Transverse colon (tissue), 4 donors: ENCODE measurements at regions not wholly inside any gene's neighbourhood (a gene's known extent, or its start where the extent isn't known, plus 50 kb on each side); places are given as distances from the start of the nearest gene placed in this dataset.

ENCODE experiments used
- DNase-seq: peaks from one replicate; pipeline ENCODE4 v3.0.0-alpha.2; 2019
- H3K27ac ChIP-seq, 4 donors: fragments of 200-600 bp; sonication (generic); 2 replicates each; pipeline ENCODE4 v1.5.1; 2016 to 2018; ENCODE audit warnings: inconsistent platforms in 4 of 4
- H3K27me3 ChIP-seq: fragments of 200-600 bp; sonication (generic); 2 replicates; pipeline ENCODE4 v1.5.1; 2017; ENCODE audit warnings: inconsistent platforms
- H3K36me3 ChIP-seq, 4 donors: fragments of 200-600 bp; sonication (generic); 2 replicates each; pipeline ENCODE4 v1.5.1; 2017 to 2019; ENCODE audit warnings: inconsistent platforms in 4 of 4
- H3K4me1 ChIP-seq, 4 donors: fragments of 200-600 bp; sonication (generic); 2 replicates each; pipeline ENCODE4 v1.5.1; 2017 to 2020; ENCODE audit warnings: inconsistent platforms in 4 of 4
- H3K4me3 ChIP-seq, 4 donors: fragments of 200-600 bp; sonication (generic); 1 replicate in 1 of 4; 2 replicates in 3 of 4; pipeline versions ENCODE4 v1.5.1 to v1.6.1; 2017 to 2019; ENCODE audit warnings: inconsistent platforms in 4 of 4
- H3K9me3 ChIP-seq, 2 donors: fragments of 200-600 bp; sonication (generic); 2 replicates each; pipeline ENCODE4 v1.5.1; 2017 to 2019; ENCODE audit warnings: inconsistent platforms in 2 of 2
- EP300 ChIP-seq: sonication (generic); formaldehyde crosslinking; IDR thresholded peaks from one replicate; pipeline ENCODE4 v1.6.1; 2017; ENCODE audit warnings: antibody characterized with exemption, low read depth
- POLR2A ChIP-seq: fragments of 450-650 bp; IDR thresholded peaks from one replicate; pipeline ENCODE4 v1.6.1; 2016; ENCODE audit warnings: antibody characterized with exemption, mild to moderate bottlenecking, moderate library complexity
- POLR2AphosphoS5 ChIP-seq, 3 donors: sonication (generic); formaldehyde crosslinking; IDR thresholded peaks; one replicate each; pipeline ENCODE4 v1.6.1; 2016; ENCODE audit warnings: antibody characterized with exemption in 3 of 3
- WGBS, 2 donors: methylation state at CpG; one replicate each; pipeline ENCODE4 v1.1.5; 2018; ENCODE audit warnings: low coverage in 1 of 2; 5-methylcytosine and 5-hydroxymethylcytosine counted together
- in situ Hi-C, 4 donors: fragments of 200-750 bp; cut with MboI; loops; one replicate each; pipeline versions ENCODE4 v1.15.0 to v1.15.1; 2017; ENCODE audit warnings: low sequenced_read_pairs in 3 of 4, low pct_ligation_motif_present in 1 of 4, low pct_unique_long_range_greater_than_20kb in 1 of 4
- intact Hi-C: fragments of 100-400 bp; cut with DNase I; formaldehyde crosslinking; loops from one replicate; pipeline ENCODE4 v1.15.1; 2023; ENCODE audit warnings: low total_unique reads
- TF ChIP-seq, protein P1 (sequence below), 5 experiments: fragments of 200-600 bp in 3 of 5; fragments of 450-650 bp in 2 of 5; sonication (generic) in 3 of 5; IDR thresholded peaks; 1 replicate in 2 of 5; 2 replicates in 3 of 5; pipeline ENCODE4 v1.5.1; 2016 to 2017; ENCODE audit warnings: antibody characterized with exemption in 5 of 5, inconsistent platforms in 3 of 5, mild to moderate bottlenecking in 2 of 5, moderate library complexity in 1 of 5

DNA sequence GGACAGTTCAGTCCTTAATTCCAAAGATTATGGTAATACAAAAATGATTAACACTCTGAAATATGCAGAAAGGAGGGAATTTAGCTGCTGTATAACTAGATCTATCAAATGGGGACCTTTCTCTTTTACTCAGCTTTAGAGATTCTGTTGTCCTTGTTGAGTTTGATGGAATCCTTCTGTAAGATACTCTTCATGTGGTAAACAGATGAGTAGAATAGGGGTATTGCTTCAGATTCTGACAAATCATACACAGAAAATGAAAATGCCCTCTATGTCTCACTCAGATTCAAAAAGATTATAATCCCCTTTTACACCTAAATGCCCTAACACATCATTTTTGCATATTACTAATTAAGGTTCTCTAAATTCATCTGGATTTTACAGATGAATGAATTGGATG lies 50.7 kb downstream of the ARHGAP35 start:
- H3K9me3 ChIP-seq, result no peaks in the 10 kb centered on the region
- no peak overlapping the region for H3K4me3 ChIP-seq
- DNase-seq, result no peak
- in situ Hi-C loops, result no loop called here
- H3K36me3 ChIP-seq, result no peaks in the 10 kb centered on the region
- intact Hi-C loops, result no loop called here
- no peak overlapping the region for H3K27ac ChIP-seq
- H3K27me3 ChIP-seq, result no peaks in the 10 kb centered on the region
- TF ChIP-seq POLR2A, result no peak
- no peak for TF ChIP-seq POLR2AphosphoS5 (IDR thresholded peaks at IDR 0.05)
- TF ChIP-seq, protein P1, sequence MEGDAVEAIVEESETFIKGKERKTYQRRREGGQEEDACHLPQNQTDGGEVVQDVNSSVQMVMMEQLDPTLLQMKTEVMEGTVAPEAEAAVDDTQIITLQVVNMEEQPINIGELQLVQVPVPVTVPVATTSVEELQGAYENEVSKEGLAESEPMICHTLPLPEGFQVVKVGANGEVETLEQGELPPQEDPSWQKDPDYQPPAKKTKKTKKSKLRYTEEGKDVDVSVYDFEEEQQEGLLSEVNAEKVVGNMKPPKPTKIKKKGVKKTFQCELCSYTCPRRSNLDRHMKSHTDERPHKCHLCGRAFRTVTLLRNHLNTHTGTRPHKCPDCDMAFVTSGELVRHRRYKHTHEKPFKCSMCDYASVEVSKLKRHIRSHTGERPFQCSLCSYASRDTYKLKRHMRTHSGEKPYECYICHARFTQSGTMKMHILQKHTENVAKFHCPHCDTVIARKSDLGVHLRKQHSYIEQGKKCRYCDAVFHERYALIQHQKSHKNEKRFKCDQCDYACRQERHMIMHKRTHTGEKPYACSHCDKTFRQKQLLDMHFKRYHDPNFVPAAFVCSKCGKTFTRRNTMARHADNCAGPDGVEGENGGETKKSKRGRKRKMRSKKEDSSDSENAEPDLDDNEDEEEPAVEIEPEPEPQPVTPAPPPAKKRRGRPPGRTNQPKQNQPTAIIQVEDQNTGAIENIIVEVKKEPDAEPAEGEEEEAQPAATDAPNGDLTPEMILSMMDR (IDR thresholded peaks at IDR 0.05), result no peak
- TF ChIP-seq EP300, result no peak
- H3K4me1 ChIP-seq, result peaks cover 13 to 46% (median 25%) of the 10 kb centered on the region in 4 donors

DNA sequence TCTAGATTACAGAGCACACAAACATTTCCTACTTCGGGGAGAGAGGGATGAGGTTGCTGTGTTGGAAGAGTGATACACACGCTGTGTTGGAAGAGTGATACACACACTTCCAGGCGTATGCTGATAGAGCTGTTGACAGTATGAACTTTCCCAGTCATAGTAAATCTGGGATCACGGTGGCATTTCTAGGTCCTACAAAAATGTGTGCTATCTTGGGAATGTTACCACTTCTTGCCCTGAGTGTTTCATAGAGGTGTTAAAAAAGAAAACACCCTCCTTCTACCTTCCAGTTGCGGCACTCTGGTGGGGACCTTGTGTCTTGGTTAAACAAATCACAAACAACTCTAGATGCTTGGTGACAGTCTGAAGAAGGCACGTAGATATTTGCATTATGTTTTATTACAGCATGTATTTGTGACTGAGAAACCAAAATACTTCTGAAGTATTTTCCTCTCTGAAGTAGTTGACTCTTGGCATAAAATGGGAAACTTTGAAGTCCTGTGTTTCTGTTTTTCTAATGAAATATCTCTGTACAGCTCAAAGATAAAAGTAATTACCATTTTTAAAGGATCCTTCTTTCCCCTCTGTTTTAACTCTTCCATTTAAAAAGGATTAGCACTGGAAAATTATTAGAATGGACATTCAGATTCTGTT lies 52.5 kb downstream of the ARHGAP35 start:
- intact Hi-C loops (no loop called here), in situ Hi-C loops (no loop called here)
- Histone ChIP-seq H3K9me3 (no peaks in the 10 kb centered on the region), H3K4me3 (no peak overlapping the region), H3K27me3 (no peaks in the 10 kb centered on the region), H3K36me3 (peaks cover 0 to under 1% (median 0%) of the 10 kb centered on the region in 4 donors), H3K27ac (peak overlapping the region; percentile 21 to 47 (median 34)), H3K4me1 (peaks cover 16 to 42% (median 25%) of the 10 kb centered on the region in 4 donors)
- no peak for TF ChIP-seq POLR2AphosphoS5 (IDR thresholded peaks at IDR 0.05)
- TF ChIP-seq EP300, result no peak
- TF ChIP-seq, protein P1 (IDR thresholded peaks at IDR 0.05), result no peak
- no peak for TF ChIP-seq POLR2A
- WGBS, 2 donors, result 54 to 81% methylated on average over 4 to 6 of the region's 6 CpGs
- DNase-seq, result no peak

DNA sequence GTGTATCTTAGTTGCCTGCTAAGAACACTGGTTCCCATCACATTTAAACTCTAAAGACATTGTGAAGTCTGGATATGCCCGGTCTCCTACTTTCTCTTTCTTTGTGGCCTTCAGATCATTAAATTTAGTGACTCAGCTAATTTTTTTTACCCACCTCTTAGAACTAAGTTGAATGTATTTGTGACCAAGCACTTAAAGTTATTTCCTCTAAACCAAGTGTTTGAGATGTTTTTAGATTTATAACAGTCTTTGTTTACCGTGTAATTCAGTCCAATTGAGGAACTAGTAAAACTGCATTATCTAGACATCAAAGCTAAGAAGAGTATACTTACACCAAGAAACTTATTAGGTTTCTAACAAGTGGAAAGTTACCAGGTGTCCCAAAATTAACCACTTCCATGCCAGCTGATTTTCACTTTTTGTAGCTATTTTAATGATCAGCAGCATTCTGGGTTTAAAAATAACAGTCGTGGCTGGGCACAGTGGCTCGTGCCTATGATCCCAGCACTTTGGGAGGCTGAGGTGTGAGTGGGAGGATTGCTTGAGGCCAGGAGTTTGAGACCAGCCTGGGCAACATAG lies 53.1 kb downstream of the ARHGAP35 start:
- H3K9me3 ChIP-seq, result no peaks in the 10 kb centered on the region
- TF ChIP-seq EP300, result no peak
- TF ChIP-seq POLR2AphosphoS5 (IDR thresholded peaks at IDR 0.05), result no peak
- TF ChIP-seq POLR2A, result no peak
- TF ChIP-seq, protein P1 (IDR thresholded peaks at IDR 0.05), result no peak
- peak overlapping the region; percentile 21 to 47 (median 34) for H3K27ac ChIP-seq
- no peak overlapping the region for H3K4me3 ChIP-seq
- no peaks in the 10 kb centered on the region for H3K27me3 ChIP-seq
- in situ Hi-C loops, result no loop called here
- intact Hi-C loops, result no loop called here
- H3K4me1 ChIP-seq, result peaks cover 16 to 37% (median 25%) of the 10 kb centered on the region in 4 donors
- H3K36me3 ChIP-seq, result peaks cover 0 to 6% (median under 1%) of the 10 kb centered on the region in 4 donors
- no peak for DNase-seq
- WGBS, 2 donors, result 0 to 39% methylated on average over 1 to 4 of the region's 4 CpGs

DNA sequence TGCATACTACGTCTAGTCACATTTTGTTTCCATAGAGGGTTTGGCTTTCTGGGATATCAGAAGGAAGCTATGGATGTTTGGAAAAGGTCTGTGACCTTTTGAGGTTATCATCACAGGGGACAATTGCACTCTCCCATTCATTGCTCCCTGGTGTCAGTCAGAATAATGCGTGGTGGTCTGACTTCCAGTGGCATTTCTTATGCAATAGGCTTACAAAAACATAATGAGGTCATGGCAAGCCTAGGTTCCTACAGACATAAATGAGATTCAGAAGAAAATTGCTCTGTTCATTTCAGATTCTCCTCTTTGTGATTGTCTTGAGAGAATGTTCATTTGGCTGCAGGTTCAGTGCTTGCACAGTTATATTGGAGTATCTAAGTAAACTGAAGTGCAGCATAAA lies 54.6 kb downstream of the ARHGAP35 start:
- in situ Hi-C loops, result no loop called here
- DNase-seq, result no peak
- H3K4me1 ChIP-seq, result peaks cover 16 to 37% (median 25%) of the 10 kb centered on the region in 4 donors
- H3K4me3 ChIP-seq, result no peak overlapping the region
- H3K27ac ChIP-seq, result no peak overlapping the region
- no peaks in the 10 kb centered on the region for H3K27me3 ChIP-seq
- H3K36me3 ChIP-seq, result peaks cover 0 to 21% (median 4%) of the 10 kb centered on the region in 4 donors
- WGBS, 2 donors, result 69 to 75% methylated on average over 1 to 2 of the region's 2 CpGs
- TF ChIP-seq, protein P1 (IDR thresholded peaks at IDR 0.05), result no peak
- TF ChIP-seq POLR2A (no peak), EP300 (no peak), POLR2AphosphoS5 (IDR thresholded peaks at IDR 0.05) (no peak)
- intact Hi-C loops, result no loop called here
- H3K9me3 ChIP-seq, result no peaks in the 10 kb centered on the region
